ENCODE measurements at regions not wholly inside any gene's neighbourhood (a gene's known extent, or its start where the extent isn't known, plus 50 kb on each side); places are given as distances from the start of the nearest gene placed in this dataset.
"Not testable (repeated sequence)": the region's sequence is repeated elsewhere in the genome, so short reads cannot be mapped to it uniquely, and the experiment has no call there.

DNA sequence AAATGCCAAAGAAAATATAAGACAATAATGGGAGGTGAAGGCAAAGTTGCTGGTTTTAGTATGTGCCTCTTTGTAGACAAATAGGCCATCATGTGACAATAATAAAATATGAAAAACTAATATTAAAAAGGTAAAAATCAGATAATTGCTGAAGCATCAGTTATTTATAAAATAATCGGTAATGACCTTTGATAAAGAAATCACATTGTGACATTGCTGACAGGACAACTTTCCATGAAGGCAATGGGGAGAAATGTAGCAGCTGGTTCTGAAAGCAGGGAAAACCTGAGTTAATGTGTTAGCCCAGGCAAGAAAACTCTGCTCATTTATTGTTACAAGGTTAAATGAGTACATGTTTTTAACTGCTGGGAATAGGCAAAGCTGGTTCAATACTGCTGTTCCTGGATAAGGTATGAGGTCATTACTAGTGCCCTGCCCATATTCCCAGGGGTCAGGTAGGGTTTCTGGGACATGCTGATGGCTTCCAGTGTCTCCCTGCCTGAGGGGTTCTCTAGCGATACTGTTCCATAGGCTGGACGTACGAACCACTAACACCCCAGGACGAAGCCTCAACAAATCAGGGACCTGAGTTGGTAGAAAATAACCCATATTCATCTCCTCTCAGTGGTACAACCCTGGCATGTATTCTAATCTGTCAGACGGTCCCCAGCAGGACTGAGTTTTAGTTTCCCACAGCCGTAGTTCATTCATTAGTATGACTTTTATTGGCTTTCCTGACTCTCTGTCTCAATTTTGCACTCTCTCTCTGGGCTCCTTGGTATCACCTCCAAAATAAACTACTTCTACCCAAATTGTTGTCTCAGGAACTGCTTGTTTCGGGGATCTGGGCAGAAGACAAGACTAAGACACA is 355.9 kb downstream of the TXNL1 start:
- H3K9me3 ChIP-seq: no peaks in the 10 kb centered on the region
- no peak overlapping the region for H3K27ac ChIP-seq
- TF ChIP-seq CTCF (IDR thresholded peaks at IDR 0.05) (no peak), POLR2AphosphoS5 (IDR thresholded peaks at IDR 0.05) (no peak), POLR2A (IDR thresholded peaks at IDR 0.05) (no peak)
- WGBS: 89% methylated on average over 8 of the region's 8 CpGs
- no peaks in the 10 kb centered on the region for H3K36me3 ChIP-seq
- no peaks in the 10 kb centered on the region for H3K27me3 ChIP-seq (replicated peaks; ENCODE audit: insufficient read depth)
- no peaks in the 10 kb centered on the region for H3K4me1 ChIP-seq (replicated peaks)
- intact Hi-C loops (cut with DNase I): no loop called here
- no peak for DNase-seq (ENCODE audit: low spot score)
- no peak overlapping the region for H3K4me3 ChIP-seq

DNA sequence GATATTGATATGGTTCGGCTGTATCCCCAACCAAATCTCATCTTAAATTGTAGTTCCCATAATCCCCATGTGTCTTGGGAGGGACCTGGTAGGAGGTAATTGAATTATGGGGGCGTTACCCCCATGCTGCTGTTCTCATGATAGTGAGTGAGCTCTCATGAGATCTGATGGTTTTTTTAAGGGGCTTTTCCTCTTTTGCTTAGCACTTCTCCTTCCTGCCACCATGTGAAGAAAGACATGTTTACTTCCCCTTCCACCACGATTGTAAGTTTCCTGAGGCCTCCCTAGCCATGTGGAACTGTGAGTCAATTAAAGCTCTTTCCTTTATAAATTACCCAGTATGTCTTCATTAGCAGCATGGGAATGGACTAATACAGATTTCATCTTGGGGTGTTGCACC is 358.6 kb downstream of the TXNL1 start:
- H3K27ac ChIP-seq; H3K4me3 ChIP-seq; H3K36me3 ChIP-seq; intact Hi-C loops (cut with DNase I); DNase-seq (ENCODE audit: low spot score); H3K27me3 ChIP-seq (replicated peaks; ENCODE audit: insufficient read depth); H3K4me1 ChIP-seq (replicated peaks); H3K9me3 ChIP-seq: not testable (repeated sequence)
- 80% methylated on average over 3 of the region's 3 CpGs for WGBS

DNA sequence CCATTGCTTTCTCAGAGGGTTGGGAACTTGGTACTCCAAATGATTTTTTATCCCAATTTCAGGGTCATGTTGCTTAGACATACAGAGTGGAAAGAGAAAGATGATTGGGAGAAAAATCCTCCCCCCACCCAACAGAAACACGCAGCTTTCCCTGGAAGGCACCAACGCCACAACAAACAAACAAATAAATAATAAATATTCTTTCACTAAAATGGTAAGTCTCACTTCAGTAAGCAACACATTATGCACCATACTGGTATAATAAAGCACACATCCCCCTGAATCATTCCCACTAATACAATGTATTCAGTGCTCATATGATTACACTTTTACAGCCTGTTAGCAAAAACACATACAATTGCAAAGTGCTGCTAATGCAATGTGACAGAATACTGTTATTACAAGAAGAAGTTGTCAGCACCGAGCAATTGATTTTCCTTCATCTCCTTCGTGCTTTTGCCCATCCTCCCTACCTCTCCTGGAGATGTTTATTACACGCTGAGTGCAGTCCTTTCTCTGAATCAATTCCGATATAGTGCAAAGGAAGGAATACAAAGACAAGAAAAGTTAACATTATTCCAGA is 359.9 kb downstream of the TXNL1 start:
- intact Hi-C loops (cut with DNase I): no loop called here
- no peak for TF ChIP-seq POLR2A (IDR thresholded peaks at IDR 0.05)
- TF ChIP-seq POLR2AphosphoS5 (IDR thresholded peaks at IDR 0.05): no peak
- no peak overlapping the region for H3K27ac ChIP-seq
- H3K27me3 ChIP-seq (replicated peaks; ENCODE audit: insufficient read depth): no peaks in the 10 kb centered on the region
- WGBS: 70% methylated on average over 6 of the region's 6 CpGs
- no peak for DNase-seq (ENCODE audit: low spot score)
- no peak overlapping the region for H3K4me3 ChIP-seq
- H3K36me3 ChIP-seq: no peaks in the 10 kb centered on the region
- H3K9me3 ChIP-seq: no peaks in the 10 kb centered on the region
- no peaks in the 10 kb centered on the region for H3K4me1 ChIP-seq (replicated peaks)

GRCh38 chr18:56276466-56276865 is 361.9 kb downstream of the TXNL1 start:
- no peaks in the 10 kb centered on the region for H3K27me3 ChIP-seq (replicated peaks; ENCODE audit: insufficient read depth)
- 89% methylated on average over 3 of the region's 3 CpGs for WGBS
- TF ChIP-seq POLR2AphosphoS5 (IDR thresholded peaks at IDR 0.05) (no peak), POLR2A (IDR thresholded peaks at IDR 0.05) (no peak), CTCF (IDR thresholded peaks at IDR 0.05) (no peak)
- H3K9me3 ChIP-seq: no peaks in the 10 kb centered on the region
- DNase-seq (ENCODE audit: low spot score): no peak
- no peaks in the 10 kb centered on the region for H3K36me3 ChIP-seq
- H3K4me1 ChIP-seq (replicated peaks): no peaks in the 10 kb centered on the region
- intact Hi-C loops (cut with DNase I): no loop called here
- no peak overlapping the region for H3K27ac ChIP-seq
- H3K4me3 ChIP-seq: no peak overlapping the region

- H3K4me3 ChIP-seq: no peak overlapping the region
- DNase-seq (ENCODE audit: low spot score): no peak
- intact Hi-C loops (cut with DNase I): no loop called here
- no peaks in the 10 kb centered on the region for H3K4me1 ChIP-seq (replicated peaks)
- H3K9me3 ChIP-seq: no peaks in the 10 kb centered on the region
- H3K27ac ChIP-seq: no peak overlapping the region
- 86% methylated on average over 1 of the region's 1 CpG for WGBS
- TF ChIP-seq CTCF (IDR thresholded peaks at IDR 0.05): no peak
- no peak for TF ChIP-seq POLR2AphosphoS5 (IDR thresholded peaks at IDR 0.05)
- TF ChIP-seq POLR2A (IDR thresholded peaks at IDR 0.05): no peak
- H3K36me3 ChIP-seq: no peaks in the 10 kb centered on the region
- H3K27me3 ChIP-seq (replicated peaks; ENCODE audit: insufficient read depth): no peaks in the 10 kb centered on the region
Observed at GRCh38 chr18:56273541-56274219, 364.7 kb downstream of the TXNL1 start.

Data from prostate gland (tissue), 2 donors.